Transverse colon (tissue), 4 donors: ENCODE measurements at regions not wholly inside any gene's neighbourhood (a gene's known extent, or its start where the extent isn't known, plus 50 kb on each side); places are given as distances from the start of the nearest gene placed in this dataset.

Experiments used
- CTCF ChIP-seq, 5 experiments: fragments of 200-600 bp in 3 of 5; fragments of 450-650 bp in 2 of 5; sonication (generic) in 3 of 5; IDR thresholded peaks; 1 replicate in 2 of 5; 2 replicates in 3 of 5; pipeline ENCODE4 v1.5.1; 2016 to 2017; ENCODE audit warnings: antibody characterized with exemption in 5 of 5, inconsistent platforms in 3 of 5, mild to moderate bottlenecking in 2 of 5, moderate library complexity in 1 of 5
- POLR2A ChIP-seq: fragments of 450-650 bp; IDR thresholded peaks from one replicate; pipeline ENCODE4 v1.6.1; 2016; ENCODE audit warnings: antibody characterized with exemption, mild to moderate bottlenecking, moderate library complexity
- POLR2AphosphoS5 ChIP-seq, 3 donors: sonication (generic); formaldehyde crosslinking; IDR thresholded peaks; one replicate each; pipeline ENCODE4 v1.6.1; 2016; ENCODE audit warnings: antibody characterized with exemption in 3 of 3

- TF ChIP-seq POLR2A (no peak), POLR2AphosphoS5 (IDR thresholded peaks at IDR 0.05) (no peak), CTCF (IDR thresholded peaks at IDR 0.05) (no peak)
Observed at GRCh38 chr3:161644891-161645635, 148.5 kb downstream of the OTOL1 start.
